NCI-H1105 treated with DMSO at 0.1 percent for 48 hours (cell line): ENCODE measurements at regions not wholly inside any gene's neighbourhood (a gene's known extent, or its start where the extent isn't known, plus 50 kb on each side); places are given as distances from the start of the nearest gene placed in this dataset.

Experiments used
- DNase-seq: peaks from one replicate; lab custom pipeline; 2025; lab: John Stamatoyannopoulos, UW

DNA sequence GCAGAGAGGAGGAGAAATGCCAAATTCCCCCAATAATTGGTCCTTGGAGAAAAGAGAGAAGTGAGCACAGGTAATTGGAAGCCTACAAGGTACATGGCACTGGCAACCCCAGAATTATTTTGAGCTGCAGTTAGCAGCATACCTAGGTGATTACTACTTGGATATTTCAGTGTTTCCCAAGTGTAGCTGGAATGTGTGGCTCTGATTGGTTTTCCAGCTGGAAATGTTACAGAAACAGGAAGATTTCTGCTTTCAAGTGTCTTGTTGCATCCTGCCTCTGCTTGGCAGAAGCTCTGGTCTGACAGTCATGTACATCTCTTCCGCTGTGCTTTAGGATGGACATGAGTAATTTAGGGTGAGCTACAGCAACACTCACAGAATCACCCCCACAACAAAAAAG is 262.1 kb downstream of the ENC1 start:
- DNase-seq: no peak

DNA sequence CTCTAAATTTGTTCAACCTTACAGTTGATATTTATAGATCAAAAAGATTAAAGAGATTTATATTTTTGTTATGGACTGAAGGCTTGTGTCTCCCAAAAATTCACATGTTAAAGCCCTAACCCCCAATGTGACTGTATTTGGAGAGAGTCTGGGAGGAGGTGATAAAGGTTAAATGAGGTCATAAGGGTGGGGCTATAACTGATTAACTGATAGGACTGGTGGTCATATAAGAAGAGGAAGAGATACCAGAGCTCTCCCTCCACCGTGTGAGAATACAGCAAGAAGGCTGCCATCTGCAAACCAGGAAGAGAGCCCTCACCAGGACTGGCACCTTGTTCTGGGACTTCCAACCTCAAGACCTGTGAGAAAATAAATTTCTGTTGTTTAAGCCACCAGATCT is 264.3 kb downstream of the ENC1 start:
- no peak for DNase-seq

DNA sequence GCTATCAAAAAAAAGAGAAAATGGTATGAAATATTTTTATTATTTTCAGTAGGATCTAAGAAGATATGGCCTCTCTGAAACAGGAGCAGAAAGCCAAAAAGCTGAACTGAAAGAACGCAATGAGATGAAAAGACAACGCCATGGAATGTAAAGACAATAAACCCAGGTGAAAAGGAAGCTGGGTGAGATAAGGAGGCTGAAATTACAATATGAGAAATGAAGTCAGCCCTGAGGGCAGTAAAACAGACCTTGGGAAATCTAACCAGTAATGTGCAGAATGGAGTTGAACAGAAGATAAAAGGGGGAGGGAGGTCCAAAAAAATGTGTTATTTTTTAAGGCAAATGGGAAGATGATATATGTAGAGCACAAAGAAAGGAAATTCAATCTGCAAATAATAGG is 265.3 kb downstream of the ENC1 start:
- DNase-seq: no peak

DNA sequence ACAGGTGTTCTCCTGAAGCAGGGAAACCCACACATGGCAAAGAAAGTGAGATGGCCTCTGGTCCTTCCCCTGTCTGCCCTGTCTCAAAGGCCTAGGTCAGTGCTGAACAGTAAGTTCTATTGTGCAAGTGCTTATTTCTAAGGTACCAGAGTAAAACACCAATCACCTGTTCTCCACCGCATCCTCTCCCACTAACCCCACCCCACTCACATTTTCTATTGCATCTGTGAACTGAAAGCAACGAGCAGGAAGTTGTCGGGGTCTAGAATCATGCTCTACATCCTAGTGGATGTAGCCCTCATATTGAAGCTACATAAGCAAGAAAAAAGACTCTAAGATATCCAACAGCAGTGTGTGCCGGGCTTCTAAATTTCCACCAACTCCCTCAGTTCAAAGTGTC is 265.9 kb downstream of the ENC1 start:
- no peak for DNase-seq

DNA sequence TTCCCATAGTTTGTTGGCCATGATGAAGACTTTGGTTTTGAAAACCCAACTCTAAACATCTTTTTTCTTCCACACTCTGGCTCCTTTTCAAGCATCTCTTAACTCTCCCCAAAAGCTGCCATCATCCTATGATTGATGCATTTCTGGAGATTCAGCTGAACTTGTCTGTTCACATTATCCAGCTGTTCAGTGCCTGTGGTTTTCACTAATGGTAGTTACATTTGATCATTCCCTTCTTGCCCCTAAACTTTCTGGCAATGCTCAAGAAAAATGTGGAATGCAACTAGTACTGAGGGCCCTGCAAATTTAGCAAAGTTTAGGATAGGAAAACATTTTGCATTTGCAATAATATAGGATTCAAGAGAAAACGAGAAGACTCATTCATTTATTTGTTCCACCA is 267.5 kb downstream of the ENC1 start:
- DNase-seq: no peak

DNA sequence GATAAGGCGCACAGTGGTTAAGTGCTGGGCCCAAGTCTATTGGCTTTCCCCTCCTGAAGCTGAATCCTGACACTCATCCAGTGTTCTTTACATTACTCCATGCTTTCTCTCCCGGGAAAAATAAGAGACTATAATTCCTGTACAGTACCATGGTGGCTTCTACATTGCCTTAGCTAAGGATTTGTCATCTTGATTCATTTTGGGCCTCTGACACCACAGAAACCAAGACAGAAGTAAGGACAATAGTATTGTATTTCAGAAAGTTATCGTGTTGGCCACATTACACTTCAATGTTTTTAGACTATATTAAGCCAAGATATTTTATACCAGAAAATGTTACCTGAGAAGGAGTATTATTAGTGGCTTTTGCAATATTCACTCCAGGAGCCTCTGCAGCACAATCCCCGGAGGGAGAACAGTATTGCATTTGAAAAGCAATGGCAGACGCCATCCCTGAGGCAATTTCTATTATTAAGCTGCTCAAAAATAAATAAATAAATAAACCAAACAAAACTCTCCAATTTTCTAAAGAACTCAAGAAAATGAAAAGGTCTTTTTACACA is 267.9 kb downstream of the ENC1 start:
- no peak for DNase-seq

DNA sequence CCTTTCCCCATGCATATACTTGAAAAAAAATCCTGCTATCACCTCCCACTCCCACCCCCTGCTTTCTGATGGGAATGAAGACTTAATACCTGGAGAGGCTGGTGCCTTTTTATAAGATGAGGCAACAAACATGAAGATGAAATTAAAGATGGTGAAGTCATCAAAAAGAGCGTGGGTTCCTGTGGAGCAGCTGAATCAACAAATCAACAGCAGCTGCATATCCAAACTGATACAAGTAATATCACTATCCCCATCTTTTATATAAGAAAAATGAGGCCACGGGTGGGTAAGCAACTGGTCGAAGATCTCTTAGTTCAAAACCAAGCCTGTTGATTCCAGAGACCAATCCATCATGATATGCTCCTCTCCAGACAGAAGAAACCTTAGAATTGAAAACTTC is 268.5 kb downstream of the ENC1 start:
- no peak for DNase-seq

DNA sequence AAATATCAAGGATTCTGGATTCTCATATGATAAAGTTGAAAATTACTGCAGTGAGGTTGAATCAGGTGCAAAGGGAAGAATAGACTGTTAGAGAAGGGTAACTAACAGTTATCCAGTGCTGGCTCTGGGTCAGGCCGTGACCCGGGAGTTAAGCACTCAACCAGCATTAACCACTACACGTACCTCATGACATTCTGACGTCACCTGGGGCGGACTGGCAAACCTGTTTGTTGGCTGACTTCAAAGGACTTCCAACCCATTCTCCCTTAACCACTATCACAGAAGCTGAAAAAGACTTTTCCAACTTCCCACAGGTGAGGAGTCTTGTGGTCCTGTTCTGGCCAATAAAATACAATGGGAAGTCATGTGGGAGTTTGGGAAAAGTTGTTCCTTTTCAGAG is 268.9 kb downstream of the ENC1 start:
- no peak for DNase-seq

DNA sequence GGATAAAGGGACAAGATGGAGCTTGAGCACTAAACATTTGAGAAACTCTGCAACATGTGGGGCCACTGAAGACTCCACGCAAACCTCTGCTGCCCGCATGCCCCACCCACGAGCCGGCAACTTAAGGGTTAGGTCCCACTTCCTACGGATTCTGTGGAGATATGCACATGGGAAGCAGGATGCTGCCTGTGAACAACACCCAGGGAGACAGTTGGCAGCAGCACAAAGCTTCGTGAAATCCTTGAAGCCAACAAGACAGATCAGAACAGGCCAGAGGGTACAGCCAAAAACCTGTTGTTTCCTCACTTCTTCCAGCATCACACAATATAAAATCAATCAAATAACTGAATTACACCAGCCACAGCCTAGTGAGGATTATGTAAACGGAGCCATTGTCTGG is 270.4 kb downstream of the ENC1 start:
- no peak for DNase-seq

DNA sequence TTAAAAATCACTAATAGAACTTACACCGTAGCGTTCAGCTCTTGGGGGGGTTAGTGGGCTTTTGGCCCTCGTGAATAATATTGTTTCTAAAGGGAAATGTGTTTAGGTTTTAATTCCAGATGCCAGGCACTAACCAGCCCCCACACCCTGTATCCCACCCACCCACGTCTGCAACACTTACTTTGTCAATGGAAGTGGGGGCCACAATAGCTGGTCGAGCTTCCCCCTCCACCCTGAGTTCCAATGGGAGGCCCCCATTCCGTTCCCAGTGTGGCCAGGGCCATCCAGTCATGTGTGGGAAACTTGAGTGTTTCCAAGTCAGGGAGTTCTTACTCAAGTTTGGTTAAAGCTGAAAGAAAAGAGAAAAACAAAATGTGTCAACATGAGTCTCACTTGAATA is 271.4 kb downstream of the ENC1 start:
- no peak for DNase-seq

DNA sequence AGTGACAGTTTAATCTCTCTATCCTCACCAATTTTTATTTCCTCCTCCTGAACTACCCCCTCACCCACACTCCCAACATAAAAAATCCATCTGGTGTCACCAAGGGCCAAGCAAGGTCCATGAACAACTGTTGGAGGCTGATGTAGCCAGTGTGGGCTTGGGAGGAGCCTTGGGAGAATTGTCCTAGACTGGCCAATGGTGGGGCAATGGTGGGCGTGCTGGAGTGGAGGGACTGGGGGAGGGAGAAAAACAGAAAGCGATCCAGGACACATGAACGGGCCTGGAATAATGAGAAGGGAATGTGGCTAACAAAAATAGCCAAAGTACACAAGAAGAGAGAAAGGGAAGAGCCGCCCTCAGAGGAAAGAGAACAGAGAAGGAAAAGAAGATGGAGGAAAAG is 272.6 kb downstream of the ENC1 start:
- DNase-seq: no peak

DNA sequence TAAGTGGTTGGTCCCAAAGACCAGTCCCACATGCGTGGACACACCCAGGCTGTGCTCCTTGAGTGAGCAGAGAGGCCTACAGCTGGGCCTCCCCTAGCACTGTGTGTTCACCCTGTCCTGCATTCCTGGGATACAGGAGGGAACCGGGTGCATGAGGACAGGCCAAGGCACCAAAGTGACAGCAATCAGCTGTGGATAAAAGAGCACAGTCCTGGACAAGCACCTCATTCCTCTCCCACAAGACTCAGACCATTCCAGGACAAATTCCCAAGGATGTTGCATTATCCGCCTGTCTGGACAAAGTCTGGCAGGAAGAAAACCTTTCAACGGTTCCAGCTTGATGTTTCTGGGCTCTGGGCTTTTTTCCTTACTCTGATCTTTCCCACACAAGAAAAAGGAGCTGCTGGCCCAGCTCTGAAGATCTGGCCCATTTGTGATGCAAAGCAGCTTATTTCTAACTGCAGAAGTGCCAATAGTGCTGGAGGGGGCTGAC is 273.2 kb downstream of the ENC1 start:
- no peak for DNase-seq

DNA sequence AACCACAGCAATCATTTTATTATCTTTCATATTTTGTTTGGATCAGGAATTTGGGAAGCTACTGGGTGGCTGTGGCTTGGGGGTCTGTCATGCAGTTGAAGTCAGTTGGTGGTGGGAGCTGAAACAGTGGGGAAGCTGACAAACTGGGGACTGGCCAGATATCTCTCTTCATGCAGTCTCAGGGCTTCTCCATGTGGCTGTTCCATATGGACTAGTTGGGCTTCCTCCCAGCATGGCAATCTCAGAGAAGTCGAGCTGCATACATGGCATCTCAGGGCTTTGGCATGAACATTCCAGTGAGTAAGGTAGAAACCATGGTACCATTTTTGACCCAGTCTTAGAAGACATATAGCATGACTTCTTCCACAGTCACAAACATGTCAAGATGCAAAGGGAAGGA is 274.8 kb downstream of the ENC1 start:
- DNase-seq: no peak

DNA sequence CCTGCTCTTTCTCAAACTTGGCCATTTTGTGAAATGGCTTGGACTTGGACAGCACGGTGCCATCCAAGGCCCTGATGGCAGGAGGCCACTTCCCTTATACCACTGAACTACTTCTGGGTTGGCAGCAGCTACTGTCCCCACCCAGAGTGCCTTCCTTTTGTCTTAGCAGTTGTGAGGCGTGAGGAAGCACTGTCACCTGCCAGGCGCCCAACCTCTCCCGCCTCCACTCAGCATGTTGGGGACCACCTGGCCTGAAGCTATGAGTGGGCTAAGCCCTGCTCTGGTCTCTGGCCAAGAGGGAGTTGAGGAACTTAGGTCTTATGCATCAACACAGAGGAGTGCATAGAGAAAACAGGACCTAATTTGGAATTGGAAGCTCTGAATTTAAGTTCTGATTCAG is 276.0 kb downstream of the ENC1 start:
- DNase-seq: no peak

DNA sequence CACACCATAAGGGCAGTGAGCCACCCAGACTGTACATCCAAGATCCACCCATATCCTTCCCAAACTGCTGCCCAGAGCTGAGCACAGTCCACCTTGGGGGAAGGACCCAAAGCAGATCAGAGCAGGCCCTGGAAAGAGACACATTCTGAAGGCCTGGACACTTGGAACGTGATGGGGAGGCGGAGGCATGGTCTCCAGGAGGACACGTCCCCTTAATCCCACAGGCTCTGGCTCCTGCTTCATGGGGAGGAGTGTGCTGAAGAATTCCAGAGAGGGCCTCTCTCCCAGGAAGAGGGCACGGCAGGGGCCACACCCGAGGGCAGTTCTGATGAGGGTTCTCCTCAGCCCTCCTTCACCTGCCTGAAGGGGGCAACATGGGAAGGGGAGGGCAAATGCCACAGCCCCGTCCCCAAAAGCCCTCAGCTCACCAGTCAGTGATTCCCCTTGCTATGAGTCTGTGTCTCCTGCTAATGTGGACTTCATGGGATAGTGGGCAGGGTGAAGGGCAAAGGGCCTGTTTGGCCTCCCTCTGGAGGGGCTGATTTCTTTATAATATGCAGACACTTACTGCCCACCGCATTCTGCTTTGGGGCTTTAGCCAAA is 276.8 kb downstream of the ENC1 start:
- DNase-seq: no peak

DNA sequence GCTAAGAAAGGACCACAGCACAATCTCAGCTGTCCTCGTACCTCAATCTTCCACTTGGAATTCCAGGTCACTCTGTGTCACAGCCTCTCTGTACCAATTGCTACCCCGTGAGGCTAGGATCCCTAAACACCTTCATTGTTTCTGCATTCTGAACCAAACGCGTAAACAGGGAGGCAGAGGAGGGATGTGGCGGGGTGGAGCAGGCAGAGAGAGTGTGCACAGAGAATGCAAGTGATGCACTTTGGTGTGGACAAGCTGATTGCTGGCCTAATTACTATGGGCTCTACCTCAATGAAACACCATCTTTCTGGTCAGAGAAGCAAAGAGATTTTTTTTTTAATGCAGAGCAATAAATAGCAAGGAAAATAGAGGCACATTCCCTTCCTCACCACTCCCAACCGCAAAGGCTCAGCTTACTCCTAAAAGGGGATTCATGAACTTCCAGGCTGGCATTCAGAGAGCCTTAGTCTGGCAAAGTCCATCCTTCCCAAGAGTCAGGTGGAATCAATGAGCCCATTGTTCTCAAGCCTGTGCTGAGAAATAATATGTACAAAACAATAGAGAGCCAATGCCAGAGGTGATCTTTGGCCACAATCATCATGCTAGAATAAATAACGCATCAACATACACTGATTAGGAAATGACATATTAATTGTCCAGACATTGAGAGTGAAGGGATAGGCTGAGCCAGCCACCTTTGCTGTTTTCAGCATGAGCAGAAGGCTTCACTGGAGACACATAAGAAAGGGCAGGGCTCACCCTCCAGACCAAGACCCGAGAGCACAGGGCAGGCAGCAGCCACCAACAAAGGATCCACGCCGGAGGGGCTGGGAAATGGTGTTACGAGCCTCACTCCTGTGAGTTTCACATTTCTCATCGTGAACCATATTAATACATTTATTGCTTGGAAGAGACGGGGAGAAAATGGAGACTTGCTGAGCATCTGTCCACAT is 278.8 kb downstream of the ENC1 start:
- DNase-seq: no peak

DNA sequence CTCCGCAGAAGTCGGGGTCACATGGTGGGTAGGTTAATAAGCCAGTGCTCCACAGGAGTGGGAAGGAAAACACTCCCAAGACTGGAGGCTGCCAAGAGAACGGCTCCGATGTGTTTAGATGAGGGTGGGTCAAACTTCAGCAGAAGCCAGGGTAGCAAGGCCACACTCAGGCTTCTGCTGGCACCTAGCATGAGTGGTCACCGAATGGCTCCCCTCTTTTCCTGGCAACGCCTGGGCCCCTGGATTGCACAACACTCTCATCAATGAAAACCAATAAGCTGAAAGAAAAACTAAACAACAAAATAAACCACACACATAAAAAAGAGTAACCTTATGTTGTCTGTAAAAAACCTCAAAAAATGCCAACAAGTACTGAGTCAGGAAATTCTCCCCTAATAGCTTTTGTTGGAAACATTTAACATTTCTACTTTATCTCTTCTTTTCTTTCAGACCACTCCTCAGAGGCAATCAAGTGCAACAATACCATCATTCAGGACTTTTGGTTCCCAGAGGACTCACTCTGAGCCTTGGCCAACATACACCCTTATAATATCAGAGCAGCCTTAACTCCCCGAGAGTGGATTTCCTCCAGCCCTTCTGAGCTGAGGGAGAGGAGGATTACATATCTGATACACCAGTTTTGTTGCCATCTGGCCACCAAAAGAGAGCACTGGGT is 279.9 kb downstream of the ENC1 start:
- DNase-seq: no peak

DNA sequence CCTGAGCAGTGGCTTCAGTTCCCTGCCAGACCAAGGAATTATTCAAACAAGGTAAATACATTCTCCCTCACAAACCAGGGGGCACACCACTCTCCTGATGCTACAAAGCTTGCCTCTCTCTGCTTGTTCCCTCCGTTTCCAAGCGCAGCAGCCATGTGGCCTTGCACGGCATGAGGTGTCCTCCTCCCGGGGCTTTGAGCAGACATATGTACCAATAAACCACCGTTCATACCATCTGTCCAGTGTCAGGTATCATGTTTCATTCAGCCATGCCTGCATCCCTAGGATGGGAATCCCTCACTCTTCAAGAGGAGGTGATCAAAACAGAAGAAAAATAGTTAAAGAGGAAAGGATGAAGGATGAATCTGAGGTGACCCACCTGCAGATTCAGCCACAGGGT is 282.7 kb downstream of the ENC1 start:
- DNase-seq: no peak

DNA sequence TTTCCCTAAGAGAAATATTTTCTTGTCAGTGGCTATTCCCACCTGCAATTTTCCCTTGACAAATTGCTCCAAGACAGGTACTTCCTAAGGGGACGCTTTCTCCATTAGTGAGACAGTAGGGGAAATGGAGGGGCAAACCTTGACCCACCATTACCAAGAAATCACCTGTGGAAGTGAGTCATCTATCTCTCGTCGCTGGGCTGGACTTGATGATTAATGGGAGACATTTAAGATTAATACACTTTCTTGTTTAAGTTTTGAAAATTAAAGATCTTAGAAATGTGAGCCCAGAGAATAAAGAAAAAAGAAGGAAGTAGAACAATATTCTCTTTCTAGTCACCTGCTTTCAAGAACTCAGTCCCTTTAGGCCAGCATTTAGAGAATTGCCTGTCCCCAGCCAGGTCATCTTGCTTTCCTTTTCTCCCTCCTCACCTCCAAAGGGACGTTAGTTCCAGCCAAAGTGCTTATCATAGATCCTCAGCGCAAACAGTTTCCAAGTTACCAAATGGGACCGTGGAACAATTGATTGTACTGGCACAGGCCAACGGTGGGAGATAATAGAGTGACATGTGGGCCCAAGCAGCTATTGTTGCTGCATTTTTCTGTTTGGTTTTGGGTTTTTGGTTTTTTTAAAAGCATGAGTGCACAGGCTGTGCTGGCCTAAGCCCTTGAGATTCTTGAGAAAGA is 284.4 kb downstream of the ENC1 start:
- no peak for DNase-seq

DNA sequence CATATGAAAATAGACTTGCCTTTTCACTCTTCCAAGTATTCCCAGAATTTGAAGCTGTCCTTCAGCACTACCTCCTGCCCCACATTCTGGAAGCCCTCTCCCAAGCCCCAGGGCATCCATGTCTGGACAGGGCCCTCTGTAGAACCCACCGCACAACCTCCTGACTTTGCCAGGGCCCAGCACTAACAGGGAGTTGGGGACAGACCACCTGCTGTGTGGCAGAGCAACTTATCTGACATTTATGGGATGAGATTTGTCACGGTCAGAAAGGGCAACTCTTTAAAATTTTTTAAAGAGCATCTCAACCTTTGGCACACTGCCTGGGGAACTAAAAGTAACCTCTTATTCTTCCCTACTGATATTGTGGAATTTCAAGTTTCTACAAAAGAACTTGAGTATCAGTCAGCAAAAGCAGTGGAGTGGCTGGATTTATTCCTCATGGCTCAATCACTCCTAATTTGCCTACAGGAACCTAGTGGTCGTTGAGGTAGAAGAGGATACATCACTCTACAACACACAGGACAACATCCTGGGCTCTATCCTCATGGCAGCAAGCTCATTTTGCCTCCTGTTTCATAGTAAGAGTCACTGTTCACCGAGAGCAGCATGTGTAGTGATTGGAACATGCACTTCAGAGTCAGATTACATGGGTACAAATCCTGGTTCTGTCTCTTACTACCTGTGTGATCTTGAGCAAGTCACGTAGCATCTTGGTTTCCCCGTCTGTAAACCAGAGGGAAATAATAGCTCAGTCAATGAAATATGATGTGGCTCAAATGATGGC is 285.3 kb downstream of the ENC1 start:
- no peak for DNase-seq

DNA sequence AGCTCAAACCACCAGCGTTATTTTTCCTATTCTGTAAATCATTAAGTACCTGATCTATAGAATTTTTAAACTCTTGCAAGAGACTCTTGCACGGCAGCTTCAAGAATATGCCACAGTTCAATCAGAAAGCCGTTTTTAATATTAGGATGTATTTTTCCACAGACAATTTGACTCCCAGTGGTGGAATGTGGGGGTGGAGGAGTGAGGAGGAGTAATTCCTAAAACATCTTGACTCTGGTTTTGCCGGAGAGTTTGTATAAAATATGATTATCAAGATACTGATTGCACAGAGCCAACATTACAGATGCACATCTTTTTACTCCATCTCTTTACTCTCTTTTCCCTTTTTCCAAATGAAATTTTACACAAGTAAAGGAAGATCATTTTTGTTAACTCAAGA is 288.3 kb downstream of the ENC1 start:
- DNase-seq: no peak
